ENCODE measurements at regions not wholly inside any gene's neighbourhood (a gene's known extent, or its start where the extent isn't known, plus 50 kb on each side); places are given as distances from the start of the nearest gene placed in this dataset.

GRCh38 chr16:85363427-85363826 is 249.7 kb upstream of the GSE1 start:
- TF ChIP-seq POLR2A (IDR thresholded peaks at IDR 0.05; ENCODE audit: low read depth, low read length) (no peak), RFX5 (IDR thresholded peaks at IDR 0.05; ENCODE audit: low read depth, low read length) (no peak), CTCF (conservative IDR thresholded peaks at IDR 0.05; ENCODE audit: low read depth, low read length) (no peak), CEBPB (IDR thresholded peaks at IDR 0.05; ENCODE audit: low read depth, low read length) (no peak), RAD21 (IDR thresholded peaks at IDR 0.05; ENCODE audit: low read length) (no peak)
- TF ChIP-seq, protein P1, sequence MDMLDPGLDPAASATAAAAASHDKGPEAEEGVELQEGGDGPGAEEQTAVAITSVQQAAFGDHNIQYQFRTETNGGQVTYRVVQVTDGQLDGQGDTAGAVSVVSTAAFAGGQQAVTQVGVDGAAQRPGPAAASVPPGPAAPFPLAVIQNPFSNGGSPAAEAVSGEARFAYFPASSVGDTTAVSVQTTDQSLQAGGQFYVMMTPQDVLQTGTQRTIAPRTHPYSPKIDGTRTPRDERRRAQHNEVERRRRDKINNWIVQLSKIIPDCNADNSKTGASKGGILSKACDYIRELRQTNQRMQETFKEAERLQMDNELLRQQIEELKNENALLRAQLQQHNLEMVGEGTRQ (IDR thresholded peaks at IDR 0.05; ENCODE audit: low read depth, low read length), result no peak

All from IMR-90 (cell line).